Lower leg skin (tissue), 3 donors: ENCODE measurements at regions not wholly inside any gene's neighbourhood (a gene's known extent, or its start where the extent isn't known, plus 50 kb on each side); places are given as distances from the start of the nearest gene placed in this dataset.

Source experiments
- CTCF ChIP-seq, 3 donors: fragments of 450-650 bp; IDR thresholded peaks; one replicate each; pipeline ENCODE4 v1.5.1; 2016; ENCODE audit warnings: antibody characterized with exemption in 3 of 3, mild to moderate bottlenecking in 3 of 3, moderate library complexity in 2 of 3
- POLR2A ChIP-seq, 2 donors: fragments of 450-650 bp; IDR thresholded peaks; one replicate each; pipeline ENCODE4 v1.6.1; 2016 to 2017; ENCODE audit warnings: antibody characterized with exemption in 2 of 2, mild to moderate bottlenecking in 1 of 2, moderate library complexity in 1 of 2

- TF ChIP-seq POLR2A (IDR thresholded peaks at IDR 0.05) (no peak), CTCF (IDR thresholded peaks at IDR 0.05) (no peak)
Observed at GRCh38 chr5:164170814-164171213, 665.4 kb downstream of the MAT2B start.
